K562 (cell line): ENCODE measurements at regions not wholly inside any gene's neighbourhood (a gene's known extent, or its start where the extent isn't known, plus 50 kb on each side); places are given as distances from the start of the nearest gene placed in this dataset.

Experiments
- CHCHD3 ChIP-seq: fragments of 250-450 bp; sonication (Bioruptor Pico); IDR thresholded peaks from 2 replicates; pipeline ENCODE4 v2.1.2; 2022; ENCODE audit warnings: mild to moderate bottlenecking
- ZNF133 ChIP-seq: fragments of 250-450 bp; sonication (Bioruptor Pico); IDR thresholded peaks from 2 replicates; pipeline ENCODE4 v1.4.0; 2020; ENCODE audit warnings: mild to moderate bottlenecking
- TF ChIP-seq, protein P1 (sequence below): sonication (generic); formaldehyde crosslinking; IDR thresholded peaks from 2 replicates; pipeline ENCODE4 v1.8.0; 2022; ENCODE audit warnings: mild to moderate bottlenecking, missing genetic modification reagents, borderline replicate concordance
- TF ChIP-seq, protein P2 (sequence below): fragments of 200-800 bp; sonication (Bioruptor generic); IDR thresholded peaks from 2 replicates; pipeline ENCODE4 v1.6.1; 2016; ENCODE audit warnings: missing genetic modification characterization, missing compliant biosample characterization
- TF ChIP-seq, protein P3 (sequence below): fragments of 250-450 bp; sonication (Bioruptor Pico); IDR thresholded peaks from 2 replicates; pipeline ENCODE4 v1.8.0; 2021; ENCODE audit warnings: moderate library complexity, mild to moderate bottlenecking, inconsistent platforms

DNA sequence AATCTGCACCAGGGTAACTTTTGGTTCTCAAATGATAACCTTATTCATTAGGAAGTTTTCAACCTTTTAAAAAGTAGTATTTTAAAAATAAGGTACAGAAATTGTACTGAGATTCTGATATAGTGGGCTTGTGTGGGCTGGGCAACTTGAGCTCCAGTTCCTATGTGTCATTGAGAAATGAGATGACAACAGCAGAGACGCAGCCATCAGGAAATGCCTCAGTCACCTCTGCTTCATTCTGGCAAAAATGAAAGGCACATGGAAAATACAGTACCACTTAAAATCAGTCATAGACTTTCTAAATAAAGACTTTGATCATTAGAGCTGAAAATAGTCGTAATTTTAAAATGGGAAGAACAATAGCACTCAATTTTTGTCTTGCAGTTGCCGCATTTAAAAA lies 480.2 kb downstream of the PLK2 start (continued):
- TF ChIP-seq, protein P1, sequence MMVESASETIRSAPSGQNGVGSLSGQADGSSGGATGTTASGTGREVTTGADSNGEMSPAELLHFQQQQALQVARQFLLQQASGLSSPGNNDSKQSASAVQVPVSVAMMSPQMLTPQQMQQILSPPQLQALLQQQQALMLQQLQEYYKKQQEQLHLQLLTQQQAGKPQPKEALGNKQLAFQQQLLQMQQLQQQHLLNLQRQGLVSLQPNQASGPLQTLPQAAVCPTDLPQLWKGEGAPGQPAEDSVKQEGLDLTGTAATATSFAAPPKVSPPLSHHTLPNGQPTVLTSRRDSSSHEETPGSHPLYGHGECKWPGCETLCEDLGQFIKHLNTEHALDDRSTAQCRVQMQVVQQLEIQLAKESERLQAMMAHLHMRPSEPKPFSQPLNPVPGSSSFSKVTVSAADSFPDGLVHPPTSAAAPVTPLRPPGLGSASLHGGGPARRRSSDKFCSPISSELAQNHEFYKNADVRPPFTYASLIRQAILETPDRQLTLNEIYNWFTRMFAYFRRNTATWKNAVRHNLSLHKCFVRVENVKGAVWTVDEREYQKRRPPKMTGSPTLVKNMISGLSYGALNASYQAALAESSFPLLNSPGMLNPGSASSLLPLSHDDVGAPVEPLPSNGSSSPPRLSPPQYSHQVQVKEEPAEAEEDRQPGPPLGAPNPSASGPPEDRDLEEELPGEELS (CRISPR knock-in tag), result no peak
- TF ChIP-seq CHCHD3 (CRISPR knock-in tag) (no peak), ZNF133 (CRISPR knock-in tag) (no peak)
- TF ChIP-seq, protein P2, sequence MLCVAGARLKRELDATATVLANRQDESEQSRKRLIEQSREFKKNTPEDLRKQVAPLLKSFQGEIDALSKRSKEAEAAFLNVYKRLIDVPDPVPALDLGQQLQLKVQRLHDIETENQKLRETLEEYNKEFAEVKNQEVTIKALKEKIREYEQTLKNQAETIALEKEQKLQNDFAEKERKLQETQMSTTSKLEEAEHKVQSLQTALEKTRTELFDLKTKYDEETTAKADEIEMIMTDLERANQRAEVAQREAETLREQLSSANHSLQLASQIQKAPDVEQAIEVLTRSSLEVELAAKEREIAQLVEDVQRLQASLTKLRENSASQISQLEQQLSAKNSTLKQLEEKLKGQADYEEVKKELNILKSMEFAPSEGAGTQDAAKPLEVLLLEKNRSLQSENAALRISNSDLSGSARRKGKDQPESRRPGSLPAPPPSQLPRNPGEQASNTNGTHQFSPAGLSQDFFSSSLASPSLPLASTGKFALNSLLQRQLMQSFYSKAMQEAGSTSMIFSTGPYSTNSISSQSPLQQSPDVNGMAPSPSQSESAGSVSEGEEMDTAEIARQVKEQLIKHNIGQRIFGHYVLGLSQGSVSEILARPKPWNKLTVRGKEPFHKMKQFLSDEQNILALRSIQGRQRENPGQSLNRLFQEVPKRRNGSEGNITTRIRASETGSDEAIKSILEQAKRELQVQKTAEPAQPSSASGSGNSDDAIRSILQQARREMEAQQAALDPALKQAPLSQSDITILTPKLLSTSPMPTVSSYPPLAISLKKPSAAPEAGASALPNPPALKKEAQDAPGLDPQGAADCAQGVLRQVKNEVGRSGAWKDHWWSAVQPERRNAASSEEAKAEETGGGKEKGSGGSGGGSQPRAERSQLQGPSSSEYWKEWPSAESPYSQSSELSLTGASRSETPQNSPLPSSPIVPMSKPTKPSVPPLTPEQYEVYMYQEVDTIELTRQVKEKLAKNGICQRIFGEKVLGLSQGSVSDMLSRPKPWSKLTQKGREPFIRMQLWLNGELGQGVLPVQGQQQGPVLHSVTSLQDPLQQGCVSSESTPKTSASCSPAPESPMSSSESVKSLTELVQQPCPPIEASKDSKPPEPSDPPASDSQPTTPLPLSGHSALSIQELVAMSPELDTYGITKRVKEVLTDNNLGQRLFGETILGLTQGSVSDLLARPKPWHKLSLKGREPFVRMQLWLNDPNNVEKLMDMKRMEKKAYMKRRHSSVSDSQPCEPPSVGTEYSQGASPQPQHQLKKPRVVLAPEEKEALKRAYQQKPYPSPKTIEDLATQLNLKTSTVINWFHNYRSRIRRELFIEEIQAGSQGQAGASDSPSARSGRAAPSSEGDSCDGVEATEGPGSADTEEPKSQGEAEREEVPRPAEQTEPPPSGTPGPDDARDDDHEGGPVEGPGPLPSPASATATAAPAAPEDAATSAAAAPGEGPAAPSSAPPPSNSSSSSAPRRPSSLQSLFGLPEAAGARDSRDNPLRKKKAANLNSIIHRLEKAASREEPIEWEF (CRISPR knock-in tag), result no peak
- TF ChIP-seq, protein P3, sequence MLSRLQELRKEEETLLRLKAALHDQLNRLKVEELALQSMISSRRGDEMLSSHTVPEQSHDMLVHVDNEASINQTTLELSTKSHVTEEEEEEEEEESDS (CRISPR knock-in tag), result no peak
